IMR-90 (cell line): ENCODE measurements at regions not wholly inside any gene's neighbourhood (a gene's known extent, or its start where the extent isn't known, plus 50 kb on each side); places are given as distances from the start of the nearest gene placed in this dataset.

Experiments used
- ATAC-seq: fragments of 200-7000 bp; cut with Tn5 transposase; 2 replicates; pipeline ENCODE4 v1.9.1; 2020; ENCODE audit warnings: low read depth, mild to moderate bottlenecking, moderate library complexity
- BruUV-seq: library from RNA; stranded (reverse); fragments of 400-500 nt; replicated peaks from 2 replicates; lab custom pipeline; 2021; lab: Mats Ljungman, UMichigan
- CTCF ChIA-PET: fragments of 300-600 bp; formaldehyde crosslinking; extraction: SDS; loops from one replicate; lab custom pipeline; 2021; ENCODE audit warnings: antibody characterized with exemption; lab: Yijun Ruan, JAX
- POLR2A ChIA-PET: fragments of 300-600 bp; sonication (Branson Sonifier 250); formaldehyde crosslinking; loops from one replicate; lab custom pipeline; 2022; ENCODE audit warnings: antibody characterized with exemption; ENCODE audit not compliant: unreplicated experiment; lab: Charles Lee
- DNase-seq: peaks from one replicate; pipeline ENCODE4 v3.0.0; 2013
- H2AFZ ChIP-seq: replicated peaks from 2 replicates; pipeline ENCODE3; 2013; ENCODE audit warnings: low read length, mild to moderate bottlenecking; ENCODE audit not compliant: poor library complexity
- H2AK5ac ChIP-seq: 2 replicates; pipeline ENCODE4 v1.6.1; 2013; ENCODE audit warnings: low read depth, low read length, inconsistent platforms
- H2AK9ac ChIP-seq: replicated peaks from 2 replicates; pipeline ENCODE3; 2013; ENCODE audit warnings: mild to moderate bottlenecking, low read depth, low read length, moderate library complexity; ENCODE audit not compliant: poor library complexity
- H2BK120ac ChIP-seq: 2 replicates; pipeline ENCODE4 v1.6.1; 2013; ENCODE audit warnings: low read depth, low read length, inconsistent platforms
- H2BK15ac ChIP-seq: 3 replicates; pipeline ENCODE4 v1.6.1; 2013; ENCODE audit warnings: low read depth, low read length, inconsistent platforms
- H2BK20ac ChIP-seq: 2 replicates; pipeline ENCODE4 v1.6.1; 2013; ENCODE audit warnings: low read depth, mild to moderate bottlenecking, inconsistent platforms, low read length, moderate library complexity
- H2BK5ac ChIP-seq: 2 replicates; pipeline ENCODE4 v1.6.1; 2013; ENCODE audit warnings: mild to moderate bottlenecking, low read depth, low read length, inconsistent platforms; ENCODE audit not compliant: poor library complexity, severe bottlenecking
- H3K14ac ChIP-seq: replicated peaks from 2 replicates; pipeline ENCODE4 v1.6.1; 2013; ENCODE audit warnings: low read depth, low read length, inconsistent platforms
- H3K18ac ChIP-seq: 2 replicates; pipeline ENCODE4 v1.6.1; 2013; ENCODE audit warnings: low read depth, low read length, control low read depth
- H3K23ac ChIP-seq: 2 replicates; pipeline ENCODE4 v1.6.1; 2013; ENCODE audit warnings: low read depth, low read length, inconsistent platforms
- H3K27ac ChIP-seq: 2 replicates; pipeline ENCODE4 v1.5.1; 2013; ENCODE audit warnings: mild to moderate bottlenecking, control low read depth, low read length; ENCODE audit not compliant: insufficient read depth
- H3K27me3 ChIP-seq: 2 replicates; pipeline ENCODE4 v1.6.1; 2013; ENCODE audit warnings: low read length; ENCODE audit not compliant: control insufficient read depth, insufficient read depth
- H3K36me3 ChIP-seq: 2 replicates; pipeline ENCODE4 v1.6.1; 2013; ENCODE audit warnings: low read length, mixed read lengths; ENCODE audit not compliant: control insufficient read depth, insufficient read depth
- H3K4ac ChIP-seq: 2 replicates; pipeline ENCODE4 v1.6.1; 2013; ENCODE audit warnings: low read depth, low read length, inconsistent platforms
- H3K4me1 ChIP-seq: 2 replicates; pipeline ENCODE4 v1.6.1; 2013; ENCODE audit warnings: low read length, mixed read lengths; ENCODE audit not compliant: control insufficient read depth, insufficient read depth
- H3K4me2 ChIP-seq: 2 replicates; pipeline ENCODE4 v1.6.1; 2013; ENCODE audit warnings: low read depth, mild to moderate bottlenecking, control low read depth, low read length, moderate library complexity
- H3K4me3 ChIP-seq: 2 replicates; pipeline ENCODE4 v1.5.1; 2013; ENCODE audit warnings: low read depth, mild to moderate bottlenecking, control low read depth, low read length, moderate library complexity; ENCODE audit not compliant: insufficient read depth
- H3K56ac ChIP-seq: 2 replicates; pipeline ENCODE4 v1.6.1; 2013; ENCODE audit warnings: low read length, inconsistent platforms; ENCODE audit not compliant: insufficient read depth; ENCODE audit errors: extremely low read depth
- H3K79me1 ChIP-seq, 2 experiments: 2 replicates each; pipeline ENCODE4 v1.6.1; 2013; ENCODE audit warnings: low read length in 2 of 2, inconsistent platforms in 1 of 2, low read depth in 1 of 2
- H3K9ac ChIP-seq: 2 replicates; pipeline ENCODE4 v1.6.1; 2013; ENCODE audit warnings: low read depth, low read length, control low read depth
- H3K9me1 ChIP-seq: 2 replicates; pipeline ENCODE4 v1.6.1; 2013; ENCODE audit warnings: low read length, inconsistent platforms; ENCODE audit not compliant: insufficient read depth
- H3K9me3 ChIP-seq: 2 replicates; pipeline ENCODE4 v1.6.1; 2013; ENCODE audit warnings: low read length; ENCODE audit not compliant: control insufficient read depth, insufficient read depth
- H4K20me1 ChIP-seq: 2 replicates; pipeline ENCODE4 v1.6.1; 2013; ENCODE audit warnings: low read length, inconsistent platforms; ENCODE audit not compliant: insufficient read depth
- H4K5ac ChIP-seq: 2 replicates; pipeline ENCODE4 v1.6.1; 2013; ENCODE audit warnings: mild to moderate bottlenecking, low read depth, low read length, control low read depth
- H4K8ac ChIP-seq, 2 experiments: 2 replicates each; pipeline ENCODE4 v1.6.1; 2013; ENCODE audit warnings: low read depth in 2 of 2, low read length in 2 of 2, control low read depth in 1 of 2, inconsistent platforms in 1 of 2
- H4K91ac ChIP-seq: 2 replicates; pipeline ENCODE4 v1.6.1; 2013; ENCODE audit warnings: low read depth, low read length, inconsistent platforms; ENCODE audit not compliant: insufficient read depth
- BHLHE40 ChIP-seq: fragments of 150-350 bp; IDR thresholded peaks from 2 replicates; pipeline ENCODE4 v1.6.1; 2016; ENCODE audit warnings: mild to moderate bottlenecking, low read depth, low read length
- CEBPB ChIP-seq: IDR thresholded peaks from 2 replicates; pipeline ENCODE4 v1.6.1; 2012; ENCODE audit warnings: low read depth, low read length, improper control_type of control experiment
- CHD1 ChIP-seq: IDR thresholded peaks from 2 replicates; pipeline ENCODE4 v1.6.1; 2012; ENCODE audit warnings: low read depth, low read length, improper control_type of control experiment
- CTCF ChIP-seq: conservative IDR thresholded peaks from 2 replicates; pipeline ENCODE4 v1.5.1; 2012; ENCODE audit warnings: mild to moderate bottlenecking, low read depth, low read length, improper control_type of control experiment
- ELK1 ChIP-seq: fragments of 150-350 bp; IDR thresholded peaks from 2 replicates; pipeline ENCODE4 v1.6.1; 2016; ENCODE audit warnings: low read depth, mild to moderate bottlenecking, low read length, moderate library complexity, borderline replicate concordance
- FOS ChIP-seq: fragments of 150-350 bp; IDR thresholded peaks from 2 replicates; pipeline ENCODE4 v1.6.1; 2016; ENCODE audit warnings: low read depth, low read length
- MAFK ChIP-seq: IDR thresholded peaks from 2 replicates; pipeline ENCODE4 v1.6.1; 2012; ENCODE audit warnings: low read depth, low read length, improper control_type of control experiment
- MAZ ChIP-seq: IDR thresholded peaks from 2 replicates; pipeline ENCODE4 v1.6.1; 2012; ENCODE audit warnings: low read depth, mild to moderate bottlenecking, low read length, improper control_type of control experiment, moderate library complexity, borderline replicate concordance
- MXI1 ChIP-seq: IDR thresholded peaks from 2 replicates; pipeline ENCODE4 v1.6.1; 2012; ENCODE audit warnings: low read depth, mild to moderate bottlenecking, low read length, moderate library complexity, borderline replicate concordance
- NFE2L2 ChIP-seq: fragments of 150-350 bp; IDR thresholded peaks from 2 replicates; pipeline ENCODE4 v1.6.1; 2016; ENCODE audit warnings: low read depth, mild to moderate bottlenecking, low read length
- POLR2A ChIP-seq: IDR thresholded peaks from 2 replicates; pipeline ENCODE4 v1.6.1; 2012; ENCODE audit warnings: mild to moderate bottlenecking, low read depth, low read length
- RAD21 ChIP-seq: IDR thresholded peaks from 2 replicates; pipeline ENCODE4 v1.6.1; 2012; ENCODE audit warnings: low read length, improper control_type of control experiment
- RCOR1 ChIP-seq: IDR thresholded peaks from 2 replicates; pipeline ENCODE4 v1.6.1; 2012; ENCODE audit warnings: mild to moderate bottlenecking, low read length, improper control_type of control experiment; ENCODE audit not compliant: insufficient replicate concordance
- RFX5 ChIP-seq: IDR thresholded peaks from 2 replicates; pipeline ENCODE4 v1.8.0; 2012; ENCODE audit warnings: low read depth, mild to moderate bottlenecking, low read length, moderate library complexity
- SMC3 ChIP-seq: fragments of 150-350 bp; IDR thresholded peaks from 2 replicates; pipeline ENCODE4 v1.6.1; 2016; ENCODE audit warnings: low read depth, mild to moderate bottlenecking, antibody characterized with exemption, low read length, moderate library complexity
- USF2 ChIP-seq: fragments of 150-350 bp; IDR thresholded peaks from 2 replicates; pipeline ENCODE4 v1.6.1; 2017; ENCODE audit warnings: mild to moderate bottlenecking, antibody characterized with exemption, low read length, low read depth
- dilution Hi-C: fragments of 300-500 bp; cut with HindIII; formaldehyde crosslinking; loops from one replicate; pipeline ENCODE4 v1.14.3; 2018; ENCODE audit warnings: low sequenced_read_pairs; ENCODE audit not compliant: unreplicated experiment
- in situ Hi-C: fragments of 300-500 bp; cut with MboI; formaldehyde crosslinking; loops from 3 replicates; pipeline ENCODE4 v1.14.3; 2019; ENCODE audit warnings: low sequenced_read_pairs, inconsistent platforms, mixed read lengths
- intact Hi-C: fragments of 100-400 bp; cut with micrococcal nuclease; formaldehyde crosslinking; loops from 2 replicates; pipeline ENCODE4 v1.10.0; 2022

GRCh38 chr6:112576423-112576822, 229.3 kb downstream of the RFPL4B start:
- Histone ChIP-seq H3K27ac (no peak overlapping the region), H4K20me1 (no peaks in the 10 kb centered on the region), H4K5ac (no peak overlapping the region), H3K14ac (no peak overlapping the region), H3K79me1 (no peaks in the 10 kb centered on the region), H3K4me3 (no peak overlapping the region), H3K9me1 (peaks cover 4% of the 10 kb centered on the region; the same call in 1 of the 2 replicates), H2BK15ac (no peak overlapping the region), H3K27me3 (no peaks in the 10 kb centered on the region), H3K4ac (no peak overlapping the region), H2BK5ac (no peak overlapping the region), H3K9me3 (no peaks in the 10 kb centered on the region), H2AFZ (no peak overlapping the region), H3K36me3 (no peaks in the 10 kb centered on the region), H3K18ac (no peak overlapping the region), H3K9ac (no peak overlapping the region), H2AK5ac (no peak overlapping the region), H3K4me1 (peaks cover 2% of the 10 kb centered on the region; the same call in 1 of the 2 replicates), H2BK20ac (no peak overlapping the region), H2BK120ac (no peak overlapping the region), H3K56ac (no peak overlapping the region), H3K4me2 (no peak overlapping the region), H3K23ac (no peak overlapping the region), H4K8ac (no peak overlapping the region), H2AK9ac (no peak overlapping the region), H4K91ac (no peak overlapping the region)
- TF ChIP-seq CTCF (no peak), RCOR1 (no peak), CEBPB (no peak), NFE2L2 (no peak), MAFK (no peak), SMC3 (no peak), FOS (no peak), BHLHE40 (no peak), RFX5 (no peak), POLR2A (no peak), CHD1 (no peak), ELK1 (no peak), MXI1 (no peak), RAD21 (no peak), MAZ (no peak), USF2 (no peak)
- CTCF ChIA-PET, result no interaction called here
- POLR2A ChIA-PET, result no interaction called here
- no peak for DNase-seq
- BruUV-seq, result no TSS peak
- in situ Hi-C loops (no loop called here), dilution Hi-C loops (no loop called here), intact Hi-C loops (no loop called here)
- ATAC-seq, result no peak
